PFSK-1 (cell line): ENCODE measurements at regions not wholly inside any gene's neighbourhood (a gene's known extent, or its start where the extent isn't known, plus 50 kb on each side); places are given as distances from the start of the nearest gene placed in this dataset.

Experiments
- FOXP2 ChIP-seq: optimal IDR thresholded peaks from 2 replicates; pipeline ENCODE3; 2011; ENCODE audit warnings: borderline replicate concordance, control low read depth, inconsistent platforms; ENCODE audit not compliant: insufficient read depth; ENCODE audit errors: extremely low read length, extremely low read depth
- POLR2AphosphoS5 ChIP-seq: IDR thresholded peaks from 2 replicates; pipeline ENCODE4 v1.6.1; 2012; ENCODE audit warnings: low read depth, mild to moderate bottlenecking, control low read depth, low read length, moderate library complexity
- REST ChIP-seq, 2 experiments: IDR thresholded peaks; 2 replicates each; pipeline versions ENCODE4 v1.6.1 to v1.8.0; 2011 to 2012; ENCODE audit warnings: low read depth in 2 of 2, low read length in 2 of 2, control low read depth in 1 of 2, inconsistent platforms in 1 of 2, mild to moderate bottlenecking in 1 of 2, moderate library complexity in 1 of 2; ENCODE audit not compliant: insufficient read depth in 1 of 2
- SIN3A ChIP-seq: IDR thresholded peaks from 2 replicates; pipeline ENCODE4 v1.6.1; 2012; ENCODE audit warnings: mild to moderate bottlenecking, low read length, moderate library complexity, borderline replicate concordance; ENCODE audit not compliant: insufficient read depth
- TAF1 ChIP-seq: IDR thresholded peaks from 2 replicates; pipeline ENCODE4 v1.6.1; 2012; ENCODE audit warnings: low read length, control low read depth, borderline replicate concordance; ENCODE audit not compliant: insufficient read depth

DNA sequence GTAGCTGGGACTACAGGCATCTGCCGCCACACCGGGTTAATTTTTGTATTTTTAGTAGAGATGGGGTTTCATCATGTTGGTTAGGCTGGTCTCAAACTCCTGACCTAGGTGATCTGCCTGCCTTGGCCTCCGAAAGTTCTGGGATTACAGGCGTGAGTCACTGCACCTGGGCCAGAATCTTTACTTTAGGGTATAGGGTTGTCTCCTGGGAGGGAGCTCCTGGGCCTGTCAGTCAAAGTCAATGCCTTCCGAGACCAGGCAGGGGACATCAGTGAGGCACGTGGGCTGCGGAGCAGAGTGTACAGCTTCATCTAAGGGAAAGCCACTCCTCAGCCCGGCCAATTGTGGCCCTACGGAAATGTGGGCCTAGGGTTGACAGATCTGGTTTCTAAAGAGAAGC, 108.6 kb downstream of the FGF18 start:
- TF ChIP-seq TAF1 (no peak), FOXP2 (no peak), POLR2AphosphoS5 (no peak), SIN3A (no peak), REST (IDR thresholded peaks at IDR 0.05; ENCODE audit: insufficient read depth in 1 of 2, low read depth in 2 of 2, low read length in 2 of 2) (no peak)

DNA sequence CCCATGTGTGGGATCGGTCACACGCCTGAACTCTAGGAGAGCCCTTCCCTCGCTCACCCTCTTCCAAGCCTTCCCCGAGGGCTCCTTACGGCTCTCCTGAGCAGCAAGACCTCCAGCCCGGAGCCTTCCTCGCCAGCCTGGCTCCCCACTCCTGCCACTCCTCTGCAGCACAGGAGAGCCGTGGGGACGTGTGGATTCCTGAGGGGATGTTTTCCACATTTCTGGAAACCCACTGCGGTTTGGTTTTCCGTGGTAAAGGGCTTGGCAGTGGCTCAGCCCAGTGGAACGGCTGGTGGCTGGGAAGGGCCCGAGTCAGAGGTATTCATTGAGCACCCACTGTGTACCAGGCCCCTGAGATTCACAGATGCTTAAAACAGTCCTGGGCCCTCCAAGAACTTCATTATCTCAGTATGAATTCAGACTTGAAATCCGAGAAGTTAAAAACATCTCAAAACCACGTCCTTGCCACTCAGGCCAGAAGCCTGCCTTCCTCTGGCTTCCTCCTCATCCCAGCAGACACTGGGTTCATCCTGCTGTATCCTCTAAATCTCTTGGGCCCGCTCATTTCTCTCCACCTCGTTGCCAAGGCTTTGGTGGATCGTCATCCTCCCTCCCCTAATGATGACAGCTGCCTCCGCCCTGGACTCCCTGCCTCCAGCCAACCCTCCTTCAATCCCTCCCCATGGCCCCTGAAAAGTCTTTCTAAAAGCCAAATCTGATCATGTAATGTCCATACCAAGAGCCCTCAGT, 109.6 kb downstream of the FGF18 start:
- no peak for TF ChIP-seq FOXP2
- TF ChIP-seq TAF1 = no peak
- no peak for TF ChIP-seq SIN3A
- no peak for TF ChIP-seq POLR2AphosphoS5
- TF ChIP-seq REST (IDR thresholded peaks at IDR 0.05; ENCODE audit: insufficient read depth in 1 of 2, low read depth in 2 of 2, low read length in 2 of 2) = no peak

DNA sequence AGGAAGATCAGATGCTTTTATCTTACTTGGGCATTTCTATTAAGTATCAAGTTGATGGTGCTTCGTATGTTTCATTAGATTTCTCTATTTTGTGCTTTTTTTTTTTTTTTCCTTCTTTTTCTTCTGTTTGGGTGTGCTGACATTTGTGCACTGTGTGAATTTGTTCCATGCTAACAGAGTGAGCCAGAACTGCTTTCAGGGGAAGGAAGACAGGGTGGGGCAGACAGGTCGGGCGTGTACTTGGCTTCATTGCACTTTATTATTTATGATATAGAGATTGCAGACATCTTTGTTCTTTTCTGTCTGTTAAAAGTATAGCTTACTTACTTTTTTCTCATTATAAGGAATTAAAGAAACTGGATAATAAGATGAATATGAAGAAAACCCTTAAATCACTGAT, 112.2 kb downstream of the FGF18 start:
- TF ChIP-seq REST (IDR thresholded peaks at IDR 0.05; ENCODE audit: insufficient read depth in 1 of 2, low read depth in 2 of 2, low read length in 2 of 2) (no peak), SIN3A (no peak), FOXP2 (no peak), POLR2AphosphoS5 (no peak), TAF1 (no peak)

DNA sequence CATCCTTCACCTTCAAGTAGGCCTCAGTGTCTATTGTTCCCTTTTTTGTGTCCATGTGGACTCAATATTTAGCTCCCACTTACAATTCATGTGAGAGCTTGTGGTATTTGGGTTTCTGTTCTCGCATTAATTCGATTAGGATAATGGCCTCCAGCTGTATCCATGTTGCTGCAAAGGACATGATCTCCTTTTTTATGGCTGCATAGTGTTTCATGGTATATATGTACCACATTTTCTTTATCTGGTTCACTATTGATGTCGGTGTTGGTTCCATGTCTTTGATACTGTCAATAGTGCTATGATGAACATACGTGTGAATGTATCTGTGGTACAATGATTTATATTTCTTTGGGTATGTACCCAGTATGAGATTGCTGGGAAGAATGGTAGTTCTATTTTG, 113.7 kb downstream of the FGF18 start:
- TF ChIP-seq REST (IDR thresholded peaks at IDR 0.05; ENCODE audit: insufficient read depth in 1 of 2, low read depth in 2 of 2, low read length in 2 of 2) (no peak), POLR2AphosphoS5 (no peak)
